ENCODE measurements at regions not wholly inside any gene's neighbourhood (a gene's known extent, or its start where the extent isn't known, plus 50 kb on each side); places are given as distances from the start of the nearest gene placed in this dataset.

GRCh38 chr13:104832231-104832630 is 1703.2 kb downstream of the EFNB2 start:
- DNase-seq (ENCODE audit: low spot score in 2 of 2, unreplicated experiment in 2 of 2): no peak
- no peak overlapping the region for H3K4me3 Mint-ChIP-seq
- H3K36me3 Mint-ChIP-seq: no peaks in the 10 kb centered on the region
- no peaks in the 10 kb centered on the region for H3K4me1 Mint-ChIP-seq
- TF ChIP-seq, protein P1, sequence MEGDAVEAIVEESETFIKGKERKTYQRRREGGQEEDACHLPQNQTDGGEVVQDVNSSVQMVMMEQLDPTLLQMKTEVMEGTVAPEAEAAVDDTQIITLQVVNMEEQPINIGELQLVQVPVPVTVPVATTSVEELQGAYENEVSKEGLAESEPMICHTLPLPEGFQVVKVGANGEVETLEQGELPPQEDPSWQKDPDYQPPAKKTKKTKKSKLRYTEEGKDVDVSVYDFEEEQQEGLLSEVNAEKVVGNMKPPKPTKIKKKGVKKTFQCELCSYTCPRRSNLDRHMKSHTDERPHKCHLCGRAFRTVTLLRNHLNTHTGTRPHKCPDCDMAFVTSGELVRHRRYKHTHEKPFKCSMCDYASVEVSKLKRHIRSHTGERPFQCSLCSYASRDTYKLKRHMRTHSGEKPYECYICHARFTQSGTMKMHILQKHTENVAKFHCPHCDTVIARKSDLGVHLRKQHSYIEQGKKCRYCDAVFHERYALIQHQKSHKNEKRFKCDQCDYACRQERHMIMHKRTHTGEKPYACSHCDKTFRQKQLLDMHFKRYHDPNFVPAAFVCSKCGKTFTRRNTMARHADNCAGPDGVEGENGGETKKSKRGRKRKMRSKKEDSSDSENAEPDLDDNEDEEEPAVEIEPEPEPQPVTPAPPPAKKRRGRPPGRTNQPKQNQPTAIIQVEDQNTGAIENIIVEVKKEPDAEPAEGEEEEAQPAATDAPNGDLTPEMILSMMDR (IDR thresholded peaks at IDR 0.05; ENCODE audit: unreplicated experiment): no peak
- no peak overlapping the region for H3K27ac Mint-ChIP-seq
- peaks cover 4% of the 10 kb centered on the region for H3K9me3 Mint-ChIP-seq
- H3K27me3 Mint-ChIP-seq (ENCODE audit: low read depth): no peaks in the 10 kb centered on the region

GRCh38 chr13:104831831-104832230 is 1703.6 kb downstream of the EFNB2 start:
- DNase-seq (ENCODE audit: low spot score in 2 of 2, unreplicated experiment in 2 of 2): no peak
- H3K27ac Mint-ChIP-seq: no peak overlapping the region

DNA sequence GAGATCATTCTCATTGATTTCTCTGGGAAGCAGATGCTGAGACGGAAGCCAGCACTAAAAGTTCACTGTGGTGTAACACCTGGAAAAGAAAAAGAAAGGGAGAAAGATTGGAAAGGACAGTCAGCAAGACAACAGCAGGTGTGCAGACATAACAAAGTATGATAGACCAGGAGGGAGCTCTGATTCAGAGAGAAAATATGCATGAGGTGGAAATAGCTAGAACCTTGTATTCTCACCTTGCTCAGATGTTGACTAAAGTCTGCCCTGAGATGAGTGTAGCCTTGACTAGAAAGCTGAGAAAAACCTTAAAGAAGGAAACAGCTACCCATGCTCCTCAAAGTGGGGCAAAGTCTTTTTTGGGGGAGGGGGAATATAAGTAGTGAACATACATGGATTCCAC is 1711.8 kb downstream of the EFNB2 start:
- Mint-ChIP-seq H3K27me3 (ENCODE audit: low read depth) (peaks cover 2% of the 10 kb centered on the region), H3K27ac (no peak overlapping the region), H3K9me3 (peaks cover 35% of the 10 kb centered on the region), H3K4me3 (no peak overlapping the region), H3K4me1 (no peaks in the 10 kb centered on the region), H3K36me3 (no peaks in the 10 kb centered on the region)
- no peak for DNase-seq (ENCODE audit: low spot score in 2 of 2, unreplicated experiment in 2 of 2)
- TF ChIP-seq, protein P1 (IDR thresholded peaks at IDR 0.05; ENCODE audit: unreplicated experiment): no peak

More at GRCh38 chr13:104831831-104832230, 1703.6 kb downstream of the EFNB2 start:
- Mint-ChIP-seq H3K36me3 (no peaks in the 10 kb centered on the region), H3K4me3 (no peak overlapping the region), H3K27me3 (ENCODE audit: low read depth) (no peaks in the 10 kb centered on the region), H3K9me3 (peaks cover 6% of the 10 kb centered on the region), H3K4me1 (no peaks in the 10 kb centered on the region)
- TF ChIP-seq, protein P1 (IDR thresholded peaks at IDR 0.05; ENCODE audit: unreplicated experiment): no peak

DNA sequence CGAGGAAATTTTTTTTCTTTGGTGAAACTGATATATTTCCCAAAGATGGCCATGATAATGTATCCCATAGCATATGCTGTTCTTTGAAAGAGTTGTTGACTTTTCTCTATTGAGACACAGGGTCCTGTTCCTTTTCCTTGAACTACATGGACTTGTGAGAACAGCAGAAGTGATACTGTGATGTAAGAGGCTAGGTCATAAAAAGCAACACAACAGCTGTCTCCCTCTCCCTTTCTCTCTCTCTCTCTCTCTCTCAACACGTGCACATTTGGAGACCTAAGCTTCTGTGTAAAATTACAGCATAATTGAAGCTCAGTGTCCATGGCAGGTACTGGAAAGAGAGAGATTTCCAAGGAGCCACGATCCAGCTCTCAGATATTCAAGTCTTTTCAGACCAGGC is 1712.4 kb downstream of the EFNB2 start:
- Mint-ChIP-seq H3K27me3 (ENCODE audit: low read depth) (peaks cover 2% of the 10 kb centered on the region), H3K4me1 (peaks cover 4% of the 10 kb centered on the region), H3K4me3 (no peak overlapping the region), H3K36me3 (no peaks in the 10 kb centered on the region), H3K9me3 (peaks cover 35% of the 10 kb centered on the region), H3K27ac (no peak overlapping the region)
- no peak for DNase-seq (ENCODE audit: low spot score in 2 of 2, unreplicated experiment in 2 of 2)
- TF ChIP-seq, protein P1 (IDR thresholded peaks at IDR 0.05; ENCODE audit: unreplicated experiment): no peak

- no peaks in the 10 kb centered on the region for H3K36me3 Mint-ChIP-seq
- no peak overlapping the region for H3K27ac Mint-ChIP-seq
- H3K9me3 Mint-ChIP-seq: peaks cover 13% of the 10 kb centered on the region
- H3K4me3 Mint-ChIP-seq: no peak overlapping the region
- H3K4me1 Mint-ChIP-seq: peaks cover 5% of the 10 kb centered on the region
- no peak for DNase-seq (ENCODE audit: low spot score in 2 of 2, unreplicated experiment in 2 of 2)
- TF ChIP-seq, protein P1 (IDR thresholded peaks at IDR 0.05; ENCODE audit: unreplicated experiment): no peak
- H3K27me3 Mint-ChIP-seq (ENCODE audit: low read depth): no peaks in the 10 kb centered on the region
Measured at GRCh38 chr13:104817271-104817670, 1718.2 kb downstream of the EFNB2 start.

DNA sequence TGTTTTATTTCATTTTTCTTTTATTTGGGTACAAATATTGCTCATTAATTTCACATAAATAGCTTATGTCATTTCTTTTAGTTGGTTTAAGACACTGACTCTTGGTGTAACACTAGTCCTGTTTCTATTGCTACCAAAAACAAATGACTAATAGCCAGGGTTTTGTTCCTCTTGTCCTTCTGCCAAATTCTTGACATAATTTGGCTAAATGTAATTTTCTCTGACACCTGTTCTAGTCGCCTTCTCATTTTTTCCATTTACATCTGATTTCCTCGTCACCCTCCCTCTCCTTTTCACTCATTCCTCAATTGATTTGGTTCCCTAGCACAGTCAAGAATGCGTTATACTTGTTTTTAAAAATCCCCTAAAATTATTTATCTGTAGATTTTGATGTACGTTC is 1718.7 kb downstream of the EFNB2 start:
- no peak overlapping the region for H3K27ac Mint-ChIP-seq
- TF ChIP-seq, protein P1 (IDR thresholded peaks at IDR 0.05; ENCODE audit: unreplicated experiment): no peak
- H3K9me3 Mint-ChIP-seq: peaks cover 13% of the 10 kb centered on the region
- H3K27me3 Mint-ChIP-seq (ENCODE audit: low read depth): no peaks in the 10 kb centered on the region
- H3K4me1 Mint-ChIP-seq: peaks cover 5% of the 10 kb centered on the region
- no peak overlapping the region for H3K4me3 Mint-ChIP-seq
- no peaks in the 10 kb centered on the region for H3K36me3 Mint-ChIP-seq
- DNase-seq (ENCODE audit: low spot score in 2 of 2, unreplicated experiment in 2 of 2): no peak
